ENCODE measurements at regions not wholly inside any gene's neighbourhood (a gene's known extent, or its start where the extent isn't known, plus 50 kb on each side); places are given as distances from the start of the nearest gene placed in this dataset.

GRCh38 chr2:168326572-168326971 lies 79.2 kb upstream of the STK39 start:
- no peaks in the 10 kb centered on the region for H3K4me1 ChIP-seq (ENCODE audit: control insufficient read depth, insufficient read depth, low read length)
- no peak for TF ChIP-seq ZNF155 (tag by site-specific recombination; IDR thresholded peaks at IDR 0.05)
- TF ChIP-seq ZNF324 (tag by site-specific recombination; IDR thresholded peaks at IDR 0.05) = no peak
- no peak for TF ChIP-seq ZNF138 (tag by site-specific recombination; IDR thresholded peaks at IDR 0.05; ENCODE audit: borderline replicate concordance)
- TF ChIP-seq TSHZ1 (tag by site-specific recombination; IDR thresholded peaks at IDR 0.05; ENCODE audit: borderline replicate concordance) = no peak
- TF ChIP-seq ZNF843 (tag by site-specific recombination; IDR thresholded peaks at IDR 0.05) = no peak
- TF ChIP-seq ZNF416 (tag by site-specific recombination; IDR thresholded peaks at IDR 0.05) = no peak
- no peak for TF ChIP-seq ZNF76 (tag by site-specific recombination; IDR thresholded peaks at IDR 0.05; ENCODE audit: borderline replicate concordance, low read depth)
- no peak for TF ChIP-seq ZNF16 (tag by site-specific recombination; IDR thresholded peaks at IDR 0.05; ENCODE audit: low read depth)
- TF ChIP-seq CTCF (tag by site-specific recombination; IDR thresholded peaks at IDR 0.05) = no peak
- no peak for TF ChIP-seq ZNF514 (tag by site-specific recombination; IDR thresholded peaks at IDR 0.05)
- TF ChIP-seq ZIC2 (tag by site-specific recombination; IDR thresholded peaks at IDR 0.05) = no peak
- no peak for TF ChIP-seq ZNF785 (tag by site-specific recombination; IDR thresholded peaks at IDR 0.05)
- TF ChIP-seq SALL2 (tag by site-specific recombination; IDR thresholded peaks at IDR 0.05; ENCODE audit: borderline replicate concordance) = no peak
- no peak for TF ChIP-seq BCL11B (tag by site-specific recombination; IDR thresholded peaks at IDR 0.05; ENCODE audit: low read depth)
- TF ChIP-seq ZNF664 (tag by site-specific recombination; IDR thresholded peaks at IDR 0.05) = no peak
- no peak for TF ChIP-seq ZNF350 (tag by site-specific recombination; IDR thresholded peaks at IDR 0.05)
- TF ChIP-seq ZNF692 (tag by site-specific recombination; IDR thresholded peaks at IDR 0.05) = no peak
- CTCF ChIA-PET = interaction anchor here (0.5 to 0.6 kb wide), 2 partner anchors 9 to 886 kb away, joined by 3 to 4 read pairs; no protein-coding TSS in a partner anchor
- POLR2A ChIA-PET = no interaction called here
- no peaks in the 10 kb centered on the region for H3K9me3 ChIP-seq (ENCODE audit: control insufficient read depth, insufficient read depth, low read depth, low read length)
- no peak overlapping the region for H3K27ac ChIP-seq (ENCODE audit: extremely low read depth, low read depth, low read length)
- H3K4me3 ChIP-seq (ENCODE audit: low read depth, low read length) = no peak overlapping the region
- no peaks in the 10 kb centered on the region for H3K36me3 ChIP-seq (ENCODE audit: control insufficient read depth in 2 of 2, insufficient read depth in 1 of 2, low read length in 2 of 2)

- CTCF ChIA-PET = no interaction called here
Measured at GRCh38 chr2:168327328-168327727, 79.9 kb upstream of the STK39 start.

More at GRCh38 chr2:168327328-168327727, 79.9 kb upstream of the STK39 start:
- H3K4me3 ChIP-seq (ENCODE audit: low read depth, low read length) = no peak overlapping the region
- POLR2A ChIA-PET = no interaction called here
- no peak for TF ChIP-seq REST (tag by site-specific recombination; IDR thresholded peaks at IDR 0.05)
- TF ChIP-seq ZNF704 (tag by site-specific recombination; IDR thresholded peaks at IDR 0.05) = no peak
- no peak for TF ChIP-seq ZNF184 (tag by site-specific recombination; IDR thresholded peaks at IDR 0.05)
- no peak overlapping the region for H3K27ac ChIP-seq (ENCODE audit: extremely low read depth, low read depth, low read length)
- no peaks in the 10 kb centered on the region for H3K36me3 ChIP-seq (ENCODE audit: control insufficient read depth in 2 of 2, insufficient read depth in 1 of 2, low read length in 2 of 2)
- no peaks in the 10 kb centered on the region for H3K4me1 ChIP-seq (ENCODE audit: control insufficient read depth, insufficient read depth, low read length)
- no peaks in the 10 kb centered on the region for H3K9me3 ChIP-seq (ENCODE audit: control insufficient read depth, insufficient read depth, low read depth, low read length)

Data from HEK293 (cell line).